Neural progenitor cell (in vitro differentiated cells): ENCODE measurements at regions not wholly inside any gene's neighbourhood (a gene's known extent, or its start where the extent isn't known, plus 50 kb on each side); places are given as distances from the start of the nearest gene placed in this dataset.

Experiments used
- EZH2 ChIP-seq: fragments of 200-600 bp; sonication (generic); IDR thresholded peaks from 2 replicates; pipeline ENCODE4 v1.6.1; 2017; ENCODE audit warnings: antibody characterized with exemption, mild to moderate bottlenecking, moderate library complexity
- TF ChIP-seq, protein P1 (sequence below): fragments of 200-600 bp; sonication (generic); IDR thresholded peaks from 2 replicates; pipeline ENCODE4 v1.5.1; 2017; ENCODE audit warnings: antibody characterized with exemption, mild to moderate bottlenecking

DNA sequence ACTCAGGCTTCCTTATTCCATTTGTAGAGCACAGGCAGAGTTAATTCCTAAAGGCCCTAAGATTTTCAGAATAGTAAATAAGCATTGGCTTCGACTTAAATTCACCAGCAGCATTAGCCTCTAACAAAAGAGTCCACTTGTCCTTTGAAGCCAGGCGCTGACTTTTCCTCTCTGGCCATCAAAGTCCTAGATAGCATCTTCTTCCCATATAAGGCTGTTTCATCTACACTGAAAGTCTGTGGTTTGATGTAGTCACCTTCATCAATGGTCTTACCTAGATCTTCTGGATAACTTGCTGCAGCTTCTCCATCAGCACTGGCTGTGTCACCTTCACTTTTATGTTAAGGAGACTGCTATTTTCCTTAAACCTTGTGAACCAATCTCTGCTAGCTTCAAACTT, 118.3 kb upstream of the SOX6 start:
- TF ChIP-seq, protein P1, sequence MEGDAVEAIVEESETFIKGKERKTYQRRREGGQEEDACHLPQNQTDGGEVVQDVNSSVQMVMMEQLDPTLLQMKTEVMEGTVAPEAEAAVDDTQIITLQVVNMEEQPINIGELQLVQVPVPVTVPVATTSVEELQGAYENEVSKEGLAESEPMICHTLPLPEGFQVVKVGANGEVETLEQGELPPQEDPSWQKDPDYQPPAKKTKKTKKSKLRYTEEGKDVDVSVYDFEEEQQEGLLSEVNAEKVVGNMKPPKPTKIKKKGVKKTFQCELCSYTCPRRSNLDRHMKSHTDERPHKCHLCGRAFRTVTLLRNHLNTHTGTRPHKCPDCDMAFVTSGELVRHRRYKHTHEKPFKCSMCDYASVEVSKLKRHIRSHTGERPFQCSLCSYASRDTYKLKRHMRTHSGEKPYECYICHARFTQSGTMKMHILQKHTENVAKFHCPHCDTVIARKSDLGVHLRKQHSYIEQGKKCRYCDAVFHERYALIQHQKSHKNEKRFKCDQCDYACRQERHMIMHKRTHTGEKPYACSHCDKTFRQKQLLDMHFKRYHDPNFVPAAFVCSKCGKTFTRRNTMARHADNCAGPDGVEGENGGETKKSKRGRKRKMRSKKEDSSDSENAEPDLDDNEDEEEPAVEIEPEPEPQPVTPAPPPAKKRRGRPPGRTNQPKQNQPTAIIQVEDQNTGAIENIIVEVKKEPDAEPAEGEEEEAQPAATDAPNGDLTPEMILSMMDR: no peak
- TF ChIP-seq EZH2: no peak
